ENCODE measurements at regions not wholly inside any gene's neighbourhood (a gene's known extent, or its start where the extent isn't known, plus 50 kb on each side); places are given as distances from the start of the nearest gene placed in this dataset.

GRCh38 chr2:12826781-12827180 is 110.0 kb downstream of the TRIB2 start:
- TF ChIP-seq CTCF (IDR thresholded peaks at IDR 0.05; ENCODE audit: insufficient read depth, low read depth, low read length, missing control alignments), result no peak
- DNase-seq (ENCODE audit: low read depth), result no peak
- no peak overlapping the region for H3K4me3 ChIP-seq (ENCODE audit: low read depth, low read length)

GRCh38 chr2:12827721-12828120 is 111.0 kb downstream of the TRIB2 start:
- no peak overlapping the region for H3K4me3 ChIP-seq (ENCODE audit: low read depth, low read length)
- TF ChIP-seq CTCF (IDR thresholded peaks at IDR 0.05; ENCODE audit: insufficient read depth, low read depth, low read length, missing control alignments), result no peak
- DNase-seq (ENCODE audit: low read depth), result no peak

- no peak for TF ChIP-seq CTCF (IDR thresholded peaks at IDR 0.05; ENCODE audit: insufficient read depth, low read depth, low read length, missing control alignments)
- H3K4me3 ChIP-seq (ENCODE audit: low read depth, low read length), result no peak overlapping the region
- no peak for DNase-seq (ENCODE audit: low read depth)
These were observed 112.2 kb downstream of the TRIB2 start for GRCh38 chr2:12828980-12829379.

- no peak overlapping the region for H3K4me3 ChIP-seq (ENCODE audit: low read depth, low read length)
- no peak for DNase-seq (ENCODE audit: low read depth)
These were observed 114.3 kb downstream of the TRIB2 start for GRCh38 chr2:12831016-12831415.

GRCh38 chr2:12834239-12834638 is 117.5 kb downstream of the TRIB2 start:
- TF ChIP-seq CTCF (IDR thresholded peaks at IDR 0.05; ENCODE audit: insufficient read depth, low read depth, low read length, missing control alignments), result no peak
- H3K4me3 ChIP-seq (ENCODE audit: low read depth, low read length), result no peak overlapping the region
- DNase-seq (ENCODE audit: low read depth), result no peak

More at GRCh38 chr2:12831016-12831415, 114.3 kb downstream of the TRIB2 start:
- TF ChIP-seq CTCF (IDR thresholded peaks at IDR 0.05; ENCODE audit: insufficient read depth, low read depth, low read length, missing control alignments), result no peak

- DNase-seq (ENCODE audit: low read depth), result no peak
- no peak overlapping the region for H3K4me3 ChIP-seq (ENCODE audit: low read depth, low read length)
These were observed 119.0 kb downstream of the TRIB2 start for GRCh38 chr2:12835733-12836132.

More at GRCh38 chr2:12835733-12836132, 119.0 kb downstream of the TRIB2 start:
- no peak for TF ChIP-seq CTCF (IDR thresholded peaks at IDR 0.05; ENCODE audit: insufficient read depth, low read depth, low read length, missing control alignments)
